ENCODE measurements at regions not wholly inside any gene's neighbourhood (a gene's known extent, or its start where the extent isn't known, plus 50 kb on each side); places are given as distances from the start of the nearest gene placed in this dataset.

- H3K27me3 ChIP-seq (ENCODE audit: control insufficient read depth, low read length): no peaks in the 10 kb centered on the region
- no peaks in the 10 kb centered on the region for H4K20me1 ChIP-seq (ENCODE audit: control insufficient read depth, insufficient read depth, low read depth, low read length)
- H3K9me2 ChIP-seq (replicated peaks; ENCODE audit: control insufficient read depth, low read length): no peaks in the 10 kb centered on the region
- H3K27ac ChIP-seq (ENCODE audit: low read depth, low read length): no peak overlapping the region
- TF ChIP-seq, protein P1, sequence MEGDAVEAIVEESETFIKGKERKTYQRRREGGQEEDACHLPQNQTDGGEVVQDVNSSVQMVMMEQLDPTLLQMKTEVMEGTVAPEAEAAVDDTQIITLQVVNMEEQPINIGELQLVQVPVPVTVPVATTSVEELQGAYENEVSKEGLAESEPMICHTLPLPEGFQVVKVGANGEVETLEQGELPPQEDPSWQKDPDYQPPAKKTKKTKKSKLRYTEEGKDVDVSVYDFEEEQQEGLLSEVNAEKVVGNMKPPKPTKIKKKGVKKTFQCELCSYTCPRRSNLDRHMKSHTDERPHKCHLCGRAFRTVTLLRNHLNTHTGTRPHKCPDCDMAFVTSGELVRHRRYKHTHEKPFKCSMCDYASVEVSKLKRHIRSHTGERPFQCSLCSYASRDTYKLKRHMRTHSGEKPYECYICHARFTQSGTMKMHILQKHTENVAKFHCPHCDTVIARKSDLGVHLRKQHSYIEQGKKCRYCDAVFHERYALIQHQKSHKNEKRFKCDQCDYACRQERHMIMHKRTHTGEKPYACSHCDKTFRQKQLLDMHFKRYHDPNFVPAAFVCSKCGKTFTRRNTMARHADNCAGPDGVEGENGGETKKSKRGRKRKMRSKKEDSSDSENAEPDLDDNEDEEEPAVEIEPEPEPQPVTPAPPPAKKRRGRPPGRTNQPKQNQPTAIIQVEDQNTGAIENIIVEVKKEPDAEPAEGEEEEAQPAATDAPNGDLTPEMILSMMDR (IDR thresholded peaks at IDR 0.05; ENCODE audit: low read depth, low read length, poor library complexity, severe bottlenecking): no peak
- no peak for TF ChIP-seq EZH2phosphoT487 (IDR thresholded peaks at IDR 0.05; ENCODE audit: borderline replicate concordance, low read length)
- no peaks in the 10 kb centered on the region for H3K4me1 ChIP-seq (ENCODE audit: control insufficient read depth, low read length)
- H3K4me3 ChIP-seq (ENCODE audit: low read length): no peak overlapping the region
- no peaks in the 10 kb centered on the region for H3F3A ChIP-seq (ENCODE audit: control insufficient read depth, insufficient read depth)
- H3K79me2 ChIP-seq (ENCODE audit: control insufficient read depth, low read length): no peaks in the 10 kb centered on the region
- H3K4me2 ChIP-seq (ENCODE audit: low read length): no peak overlapping the region
- H3K36me3 ChIP-seq (ENCODE audit: control insufficient read depth, low read length): no peaks in the 10 kb centered on the region
- no peaks in the 10 kb centered on the region for H3K9me3 ChIP-seq (ENCODE audit: control insufficient read depth, insufficient read depth, low read length)
Measured at GRCh38 chr6:54655162-54655561, 191.4 kb upstream of the FAM83B start.

DNA sequence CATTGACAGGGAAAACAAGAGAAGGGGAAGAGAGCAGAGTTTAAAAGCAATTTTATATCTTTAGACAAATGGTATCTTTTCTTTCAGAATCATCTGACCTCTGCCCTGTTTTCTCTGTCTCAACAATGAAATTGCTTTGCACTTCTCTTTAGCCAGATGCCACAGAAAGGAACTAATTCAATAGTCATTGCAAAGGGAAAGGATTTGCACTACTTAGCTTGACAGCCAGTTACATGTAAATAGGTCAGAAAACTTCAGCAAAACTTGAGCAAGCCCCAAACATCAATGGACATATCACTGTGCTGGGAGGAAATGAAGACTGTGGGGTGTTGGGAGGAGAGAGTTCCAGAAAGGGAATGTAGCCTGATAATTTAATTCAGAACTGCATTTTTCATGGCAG is 181.3 kb upstream of the FAM83B start:
- TF ChIP-seq, protein P1 (IDR thresholded peaks at IDR 0.05; ENCODE audit: low read depth, low read length, poor library complexity, severe bottlenecking): no peak
- no peak for TF ChIP-seq EZH2phosphoT487 (IDR thresholded peaks at IDR 0.05; ENCODE audit: borderline replicate concordance, low read length)
- H3K4me3 ChIP-seq (ENCODE audit: low read length): no peak overlapping the region
- H3K4me1 ChIP-seq (ENCODE audit: control insufficient read depth, low read length): no peaks in the 10 kb centered on the region
- H3K79me2 ChIP-seq (ENCODE audit: control insufficient read depth, low read length): no peaks in the 10 kb centered on the region
- no peaks in the 10 kb centered on the region for H4K20me1 ChIP-seq (ENCODE audit: control insufficient read depth, insufficient read depth, low read depth, low read length)
- H3K9me2 ChIP-seq (replicated peaks; ENCODE audit: control insufficient read depth, low read length): no peaks in the 10 kb centered on the region
- no peaks in the 10 kb centered on the region for H3F3A ChIP-seq (ENCODE audit: control insufficient read depth, insufficient read depth)
- H3K27me3 ChIP-seq (ENCODE audit: control insufficient read depth, low read length): no peaks in the 10 kb centered on the region
- H3K9me3 ChIP-seq (ENCODE audit: control insufficient read depth, insufficient read depth, low read length): peaks cover 8% of the 10 kb centered on the region; the same call in 1 of the 2 replicates
- no peaks in the 10 kb centered on the region for H3K36me3 ChIP-seq (ENCODE audit: control insufficient read depth, low read length)
- no peak overlapping the region for H3K27ac ChIP-seq (ENCODE audit: low read depth, low read length)
- no peak overlapping the region for H3K4me2 ChIP-seq (ENCODE audit: low read length)

DNA sequence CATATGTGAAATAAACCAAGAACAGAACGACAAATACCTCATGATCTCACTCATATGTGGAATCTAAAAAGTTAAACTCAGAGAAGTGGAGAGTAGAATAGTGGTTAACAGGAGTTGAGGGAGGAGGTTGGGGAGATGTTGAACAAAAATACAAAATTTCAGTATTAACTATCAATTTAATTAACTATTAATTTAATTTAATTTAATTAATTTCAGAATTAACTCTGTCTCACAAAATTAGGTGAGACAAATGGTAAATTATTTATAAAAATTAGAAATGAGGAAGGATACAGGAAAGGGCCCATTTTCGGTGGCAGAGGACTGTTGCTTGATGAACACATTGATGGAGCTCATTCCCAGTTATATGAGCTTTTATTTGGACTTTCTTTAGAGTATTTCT is 166.0 kb upstream of the FAM83B start:
- Histone ChIP-seq H3K27ac (ENCODE audit: low read depth, low read length) (no peak overlapping the region), H4K20me1 (ENCODE audit: control insufficient read depth, insufficient read depth, low read depth, low read length) (no peaks in the 10 kb centered on the region), H3K4me2 (ENCODE audit: low read length) (no peak overlapping the region), H3K79me2 (ENCODE audit: control insufficient read depth, low read length) (no peaks in the 10 kb centered on the region), H3K36me3 (ENCODE audit: control insufficient read depth, low read length) (no peaks in the 10 kb centered on the region), H3K9me2 (replicated peaks; ENCODE audit: control insufficient read depth, low read length) (no peaks in the 10 kb centered on the region; the same call in 1 of the 2 replicates), H3K9me3 (ENCODE audit: control insufficient read depth, insufficient read depth, low read length) (no peaks in the 10 kb centered on the region), H3K27me3 (ENCODE audit: control insufficient read depth, low read length) (no peaks in the 10 kb centered on the region), H3K4me1 (ENCODE audit: control insufficient read depth, low read length) (no peaks in the 10 kb centered on the region), H3F3A (ENCODE audit: control insufficient read depth, insufficient read depth) (no peaks in the 10 kb centered on the region), H3K4me3 (ENCODE audit: low read length) (no peak overlapping the region)
- no peak for TF ChIP-seq EZH2phosphoT487 (IDR thresholded peaks at IDR 0.05; ENCODE audit: borderline replicate concordance, low read length)
- TF ChIP-seq, protein P1 (IDR thresholded peaks at IDR 0.05; ENCODE audit: low read depth, low read length, poor library complexity, severe bottlenecking): no peak

All from DOHH2 (cell line).